ENCODE measurements at regions not wholly inside any gene's neighbourhood (a gene's known extent, or its start where the extent isn't known, plus 50 kb on each side); places are given as distances from the start of the nearest gene placed in this dataset.

GRCh38 chrX:45959567-45959966 lies 585.7 kb downstream of the ZNF674 start:
- Histone ChIP-seq H3K9me3 (ENCODE audit: control insufficient read depth, insufficient read depth, low read length) (no peaks in the 10 kb centered on the region), H3K4me1 (ENCODE audit: control insufficient read depth, insufficient read depth, low read length) (no peaks in the 10 kb centered on the region), H3K27me3 (ENCODE audit: control insufficient read depth, insufficient read depth, low read length) (no peaks in the 10 kb centered on the region), H3K36me3 (ENCODE audit: control insufficient read depth, insufficient read depth, low read length) (no peaks in the 10 kb centered on the region), H3K4me3 (ENCODE audit: low read depth, low read length) (no peak overlapping the region), H3K9ac (ENCODE audit: low read depth, low read length) (no peak overlapping the region)

GRCh38 chrX:45956191-45956870 lies 588.9 kb downstream of the ZNF674 start:
- H3K4me3 ChIP-seq (ENCODE audit: low read depth, low read length), result no peak overlapping the region
- no peaks in the 10 kb centered on the region for H3K27me3 ChIP-seq (ENCODE audit: control insufficient read depth, insufficient read depth, low read length)
- H3K9me3 ChIP-seq (ENCODE audit: control insufficient read depth, insufficient read depth, low read length), result no peaks in the 10 kb centered on the region
- H3K36me3 ChIP-seq (ENCODE audit: control insufficient read depth, insufficient read depth, low read length), result no peaks in the 10 kb centered on the region
- H3K9ac ChIP-seq (ENCODE audit: low read depth, low read length), result no peak overlapping the region
- H3K4me1 ChIP-seq (ENCODE audit: control insufficient read depth, insufficient read depth, low read length), result no peaks in the 10 kb centered on the region

GRCh38 chrX:45955661-45956060 lies 589.6 kb downstream of the ZNF674 start:
- no peaks in the 10 kb centered on the region for H3K4me1 ChIP-seq (ENCODE audit: control insufficient read depth, insufficient read depth, low read length)
- H3K27me3 ChIP-seq (ENCODE audit: control insufficient read depth, insufficient read depth, low read length), result no peaks in the 10 kb centered on the region
- no peaks in the 10 kb centered on the region for H3K9me3 ChIP-seq (ENCODE audit: control insufficient read depth, insufficient read depth, low read length)
- H3K36me3 ChIP-seq (ENCODE audit: control insufficient read depth, insufficient read depth, low read length), result no peaks in the 10 kb centered on the region
- no peak overlapping the region for H3K4me3 ChIP-seq (ENCODE audit: low read depth, low read length)
- no peak overlapping the region for H3K9ac ChIP-seq (ENCODE audit: low read depth, low read length)

- Histone ChIP-seq H3K9me3 (ENCODE audit: control insufficient read depth, insufficient read depth, low read length) (no peaks in the 10 kb centered on the region), H3K4me3 (ENCODE audit: low read depth, low read length) (no peak overlapping the region), H3K27me3 (ENCODE audit: control insufficient read depth, insufficient read depth, low read length) (no peaks in the 10 kb centered on the region), H3K9ac (ENCODE audit: low read depth, low read length) (no peak overlapping the region), H3K4me1 (ENCODE audit: control insufficient read depth, insufficient read depth, low read length) (no peaks in the 10 kb centered on the region), H3K36me3 (ENCODE audit: control insufficient read depth, insufficient read depth, low read length) (no peaks in the 10 kb centered on the region)
Observed at GRCh38 chrX:45954026-45954425, 591.2 kb downstream of the ZNF674 start.

- H3K4me1 ChIP-seq (ENCODE audit: control insufficient read depth, insufficient read depth, low read length), result no peaks in the 10 kb centered on the region
- H3K27me3 ChIP-seq (ENCODE audit: control insufficient read depth, insufficient read depth, low read length), result no peaks in the 10 kb centered on the region
- H3K4me3 ChIP-seq (ENCODE audit: low read depth, low read length), result no peak overlapping the region
- H3K9me3 ChIP-seq (ENCODE audit: control insufficient read depth, insufficient read depth, low read length), result no peaks in the 10 kb centered on the region
- H3K36me3 ChIP-seq (ENCODE audit: control insufficient read depth, insufficient read depth, low read length), result no peaks in the 10 kb centered on the region
- no peak overlapping the region for H3K9ac ChIP-seq (ENCODE audit: low read depth, low read length)
Observed at GRCh38 chrX:45952030-45952429, 593.2 kb downstream of the ZNF674 start.

GRCh38 chrX:45935408-45935807 lies 609.8 kb downstream of the ZNF674 start:
- Histone ChIP-seq H3K4me3 (ENCODE audit: low read depth, low read length) (no peak overlapping the region), H3K9me3 (ENCODE audit: control insufficient read depth, insufficient read depth, low read length) (peaks cover 3% of the 10 kb centered on the region), H3K9ac (ENCODE audit: low read depth, low read length) (no peak overlapping the region), H3K36me3 (ENCODE audit: control insufficient read depth, insufficient read depth, low read length) (no peaks in the 10 kb centered on the region), H3K27me3 (ENCODE audit: control insufficient read depth, insufficient read depth, low read length) (no peaks in the 10 kb centered on the region), H3K4me1 (ENCODE audit: control insufficient read depth, insufficient read depth, low read length) (no peaks in the 10 kb centered on the region)

- Histone ChIP-seq H3K36me3 (ENCODE audit: control insufficient read depth, insufficient read depth, low read length) (no peaks in the 10 kb centered on the region), H3K4me1 (ENCODE audit: control insufficient read depth, insufficient read depth, low read length) (peaks cover 1% of the 10 kb centered on the region), H3K9ac (ENCODE audit: low read depth, low read length) (no peak overlapping the region), H3K27me3 (ENCODE audit: control insufficient read depth, insufficient read depth, low read length) (no peaks in the 10 kb centered on the region), H3K9me3 (ENCODE audit: control insufficient read depth, insufficient read depth, low read length) (peaks cover 3% of the 10 kb centered on the region), H3K4me3 (ENCODE audit: low read depth, low read length) (no peak overlapping the region)
Observed at GRCh38 chrX:45912316-45912715, 632.9 kb downstream of the ZNF674 start.

GRCh38 chrX:45907786-45908185 lies 637.4 kb downstream of the ZNF674 start:
- Histone ChIP-seq H3K4me3 (ENCODE audit: low read depth, low read length) (no peak overlapping the region), H3K9me3 (ENCODE audit: control insufficient read depth, insufficient read depth, low read length) (no peaks in the 10 kb centered on the region), H3K9ac (ENCODE audit: low read depth, low read length) (no peak overlapping the region), H3K36me3 (ENCODE audit: control insufficient read depth, insufficient read depth, low read length) (no peaks in the 10 kb centered on the region), H3K4me1 (ENCODE audit: control insufficient read depth, insufficient read depth, low read length) (peaks cover 3% of the 10 kb centered on the region), H3K27me3 (ENCODE audit: control insufficient read depth, insufficient read depth, low read length) (no peaks in the 10 kb centered on the region)

- no peaks in the 10 kb centered on the region for H3K27me3 ChIP-seq (ENCODE audit: control insufficient read depth, insufficient read depth, low read length)
- H3K9ac ChIP-seq (ENCODE audit: low read depth, low read length), result no peak overlapping the region
Observed at GRCh38 chrX:45903781-45904201, 641.4 kb downstream of the ZNF674 start.

GRCh38 chrX:45900766-45901615 lies 644.2 kb downstream of the ZNF674 start:
- Histone ChIP-seq H3K9me3 (ENCODE audit: control insufficient read depth, insufficient read depth, low read length) (no peaks in the 10 kb centered on the region), H3K9ac (ENCODE audit: low read depth, low read length) (no peak overlapping the region), H3K36me3 (ENCODE audit: control insufficient read depth, insufficient read depth, low read length) (no peaks in the 10 kb centered on the region), H3K27me3 (ENCODE audit: control insufficient read depth, insufficient read depth, low read length) (no peaks in the 10 kb centered on the region), H3K4me3 (ENCODE audit: low read depth, low read length) (no peak overlapping the region), H3K4me1 (ENCODE audit: control insufficient read depth, insufficient read depth, low read length) (no peaks in the 10 kb centered on the region)

More at GRCh38 chrX:45903781-45904201, 641.4 kb downstream of the ZNF674 start:
- H3K4me3 ChIP-seq (ENCODE audit: low read depth, low read length), result no peak overlapping the region
- no peaks in the 10 kb centered on the region for H3K36me3 ChIP-seq (ENCODE audit: control insufficient read depth, insufficient read depth, low read length)
- peaks cover 3% of the 10 kb centered on the region for H3K4me1 ChIP-seq (ENCODE audit: control insufficient read depth, insufficient read depth, low read length)
- no peaks in the 10 kb centered on the region for H3K9me3 ChIP-seq (ENCODE audit: control insufficient read depth, insufficient read depth, low read length)

- no peaks in the 10 kb centered on the region for H3K27me3 ChIP-seq (ENCODE audit: control insufficient read depth, insufficient read depth, low read length)
- no peak overlapping the region for H3K4me3 ChIP-seq (ENCODE audit: low read depth, low read length)
- H3K4me1 ChIP-seq (ENCODE audit: control insufficient read depth, insufficient read depth, low read length), result no peaks in the 10 kb centered on the region
- H3K9me3 ChIP-seq (ENCODE audit: control insufficient read depth, insufficient read depth, low read length), result no peaks in the 10 kb centered on the region
- H3K36me3 ChIP-seq (ENCODE audit: control insufficient read depth, insufficient read depth, low read length), result no peaks in the 10 kb centered on the region
- H3K9ac ChIP-seq (ENCODE audit: low read depth, low read length), result no peak overlapping the region
Observed at GRCh38 chrX:45894864-45895645, 650.2 kb downstream of the ZNF674 start.
